SK-N-SH (cell line): ENCODE measurements at regions not wholly inside any gene's neighbourhood (a gene's known extent, or its start where the extent isn't known, plus 50 kb on each side); places are given as distances from the start of the nearest gene placed in this dataset.
"Not testable (repeated sequence)": the region's sequence is repeated elsewhere in the genome, so short reads cannot be mapped to it uniquely, and the experiment has no call there.

Experiments
- CTCF ChIA-PET: fragments of 300-600, 350-600 bp; formaldehyde crosslinking; extraction: SDS; loops from one replicate; lab custom pipeline; 2021; lab: Yijun Ruan, JAX
- POLR2A ChIA-PET: fragments of 350-600 bp; sonication (Branson Sonifier 250); formaldehyde crosslinking; extraction: SDS; loops from one replicate; lab custom pipeline; 2020; ENCODE audit warnings: antibody characterized with exemption, inconsistent platforms; lab: Yijun Ruan, JAX
- DNase-seq: peaks from one replicate; pipeline ENCODE4 v3.0.0; 2012
- H2AFZ ChIP-seq: fragments of 200-600 bp; sonication (generic); 2 replicates; pipeline ENCODE4 v1.8.1; 2016; ENCODE audit warnings: antibody characterized with exemption, mild to moderate bottlenecking, low read depth
- H3F3A ChIP-seq: fragments of 200-600 bp; sonication (generic); replicated peaks from 2 replicates; pipeline ENCODE3; 2016; ENCODE audit warnings: antibody characterized with exemption, mild to moderate bottlenecking; ENCODE audit not compliant: insufficient read depth
- H3K27ac ChIP-seq, 2 experiments: fragments of 200-500 bp in 1 of 2; fragments of 200-600 bp in 1 of 2; sonication (Bioruptor generic) in 1 of 2; sonication (generic), shearing (Covaris generic) in 1 of 2; 2 replicates each; pipeline versions ENCODE4 v1.5.1 to v1.6.1; 2014 to 2016; ENCODE audit warnings: low read depth in 2 of 2, inconsistent platforms in 1 of 2, low read length in 1 of 2, mild to moderate bottlenecking in 1 of 2, mixed read lengths in 1 of 2
- H3K27me3 ChIP-seq: fragments of 200-600 bp; sonication (generic), shearing (Covaris generic); 2 replicates; pipeline ENCODE4 v1.6.1; 2016; ENCODE audit warnings: mixed run types; ENCODE audit not compliant: insufficient read depth
- H3K36me3 ChIP-seq, 2 experiments: fragments of 200-500 bp in 1 of 2; fragments of 200-600 bp in 1 of 2; sonication (Bioruptor generic) in 1 of 2; sonication (generic) in 1 of 2; replicated peaks in 1 of 2; 2 replicates each; pipeline versions ENCODE3 to v1.5.1; 2014 to 2016; ENCODE audit warnings: low read length in 1 of 2, mild to moderate bottlenecking in 1 of 2; ENCODE audit not compliant: insufficient read depth in 2 of 2, control insufficient read depth in 1 of 2
- H3K4me1 ChIP-seq, 2 experiments: fragments of 200-500 bp in 1 of 2; fragments of 200-600 bp in 1 of 2; sonication (Bioruptor generic) in 1 of 2; sonication (generic), shearing (Covaris generic) in 1 of 2; 2 replicates each; pipeline versions ENCODE4 v1.5.1 to v1.6.1; 2014 to 2016; ENCODE audit warnings: low read depth in 1 of 2, low read length in 1 of 2, mixed run types in 1 of 2; ENCODE audit not compliant: insufficient read depth in 2 of 2, control insufficient read depth in 1 of 2
- H3K4me2 ChIP-seq: fragments of 200-600 bp; sonication (generic), shearing (Covaris generic); 2 replicates; pipeline ENCODE4 v1.6.1; 2017; ENCODE audit warnings: mixed run types
- H3K4me3 ChIP-seq, 2 experiments: fragments of 200-500 bp in 1 of 2; fragments of 200-600 bp in 1 of 2; sonication (Bioruptor generic) in 1 of 2; sonication (generic), shearing (Covaris generic) in 1 of 2; 2 replicates each; pipeline versions ENCODE4 v1.5.1 to v1.8.1; 2014 to 2016; ENCODE audit warnings: low read depth in 2 of 2, inconsistent platforms in 1 of 2, low read length in 1 of 2, mild to moderate bottlenecking in 1 of 2, mixed read lengths in 1 of 2, moderate library complexity in 1 of 2
- H3K79me2 ChIP-seq: fragments of 200-600 bp; sonication (generic); 2 replicates; pipeline ENCODE4 v1.8.1; 2017; ENCODE audit warnings: mild to moderate bottlenecking; ENCODE audit not compliant: insufficient read depth
- H3K9ac ChIP-seq: fragments of 200-600 bp; sonication (generic); 2 replicates; pipeline ENCODE4 v1.6.1; 2017; ENCODE audit warnings: mixed run types
- H3K9me2 ChIP-seq: fragments of 200-600 bp; sonication (generic); 2 replicates; pipeline ENCODE4 v1.6.1; 2017; ENCODE audit warnings: mixed run types
- H3K9me3 ChIP-seq: fragments of 200-600 bp; sonication (generic); 2 replicates; pipeline ENCODE4 v1.6.1; 2017; ENCODE audit warnings: mixed run types, mild to moderate bottlenecking, moderate library complexity
- H4K20me1 ChIP-seq: fragments of 200-600 bp; sonication (generic); 2 replicates; pipeline ENCODE4 v1.6.1; 2017; ENCODE audit warnings: mild to moderate bottlenecking, mixed run types; ENCODE audit not compliant: insufficient read depth
- REST ChIP-seq: IDR thresholded peaks from 2 replicates; pipeline ENCODE4 v1.6.1; 2012; ENCODE audit warnings: mild to moderate bottlenecking, low read depth, low read length, moderate library complexity
- WGBS: methylation state at CpG from one replicate; pipeline ENCODE4 v1.1.6; 2017; ENCODE audit warnings: low lambda C conversion rate; 5-methylcytosine and 5-hydroxymethylcytosine counted together

GRCh38 chr16:16610389-16610967 lies 231.5 kb downstream of the NPIPA7 start:
- CTCF ChIA-PET, H3K4me1 ChIP-seq, H4K20me1 ChIP-seq, H3K27ac ChIP-seq, H3K9me2 ChIP-seq, H2AFZ ChIP-seq, H3K79me2 ChIP-seq, POLR2A ChIA-PET, H3K9me3 ChIP-seq, H3K4me3 ChIP-seq, H3F3A ChIP-seq, H3K27me3 ChIP-seq, DNase-seq, H3K4me2 ChIP-seq, H3K9ac ChIP-seq, H3K36me3 ChIP-seq: not testable (repeated sequence)
- 27% methylated on average over 3 of the region's 10 CpGs for WGBS

DNA sequence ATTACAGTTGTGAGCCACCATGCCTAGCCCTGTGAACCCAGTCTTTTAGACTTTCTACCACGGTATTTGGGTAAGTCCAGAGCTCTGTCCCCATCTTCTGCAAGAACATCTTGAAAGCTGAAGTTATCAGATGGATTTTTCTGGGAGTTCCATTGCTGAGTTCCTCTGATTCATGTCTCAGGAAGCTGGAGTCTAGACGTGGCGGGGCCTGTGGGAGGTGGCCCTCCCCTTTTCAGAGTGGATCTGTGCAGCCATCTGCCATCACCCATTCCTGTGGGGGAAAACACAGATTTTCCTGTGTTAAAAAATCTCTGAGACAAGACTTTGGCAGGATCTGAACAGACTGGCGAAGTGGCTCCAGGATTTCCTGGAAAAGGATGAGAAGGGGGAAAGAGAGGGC lies 234.3 kb downstream of the NPIPA7 start:
- 18% methylated on average over 2 of the region's 4 CpGs for WGBS
- CTCF ChIA-PET: not testable (repeated sequence)

GRCh38 chr16:16614484-16614883 lies 235.5 kb downstream of the NPIPA7 start:
- H3F3A ChIP-seq, H3K9me3 ChIP-seq, H3K9ac ChIP-seq, H3K4me1 ChIP-seq, H3K27me3 ChIP-seq, CTCF ChIA-PET, POLR2A ChIA-PET, H3K4me2 ChIP-seq, H3K79me2 ChIP-seq, H4K20me1 ChIP-seq, H2AFZ ChIP-seq, H3K36me3 ChIP-seq, H3K4me3 ChIP-seq, H3K9me2 ChIP-seq, H3K27ac ChIP-seq, DNase-seq: not testable (repeated sequence)
- TF ChIP-seq REST: peak; percentile 82; the same call in 1 of the 2 replicates
- WGBS: 43% methylated on average over 4 of the region's 6 CpGs

More for the DNA sequence above, 234.3 kb downstream of the NPIPA7 start:
- H3K4me3 ChIP-seq, H3K4me1 ChIP-seq, H3F3A ChIP-seq, H4K20me1 ChIP-seq, DNase-seq, H3K36me3 ChIP-seq, H3K9me2 ChIP-seq, H3K9me3 ChIP-seq, H3K9ac ChIP-seq, H3K27me3 ChIP-seq, H3K79me2 ChIP-seq, H2AFZ ChIP-seq, H3K27ac ChIP-seq, H3K4me2 ChIP-seq, POLR2A ChIA-PET: not testable (repeated sequence)

GRCh38 chr16:16618963-16619465 lies 240.1 kb downstream of the NPIPA7 start:
- H3K9ac ChIP-seq, H4K20me1 ChIP-seq, CTCF ChIA-PET, H3K4me3 ChIP-seq, H3K9me3 ChIP-seq, POLR2A ChIA-PET, H3K27ac ChIP-seq, H3K36me3 ChIP-seq, H2AFZ ChIP-seq, H3K27me3 ChIP-seq, DNase-seq, H3K4me1 ChIP-seq, H3K4me2 ChIP-seq, H3K79me2 ChIP-seq, H3K9me2 ChIP-seq, H3F3A ChIP-seq: not testable (repeated sequence)
- 80% methylated on average over 1 of the region's 33 CpGs for WGBS

GRCh38 chr16:16624367-16624766 lies 245.4 kb downstream of the NPIPA7 start:
- DNase-seq, H3K9me3 ChIP-seq, POLR2A ChIA-PET, H3K9me2 ChIP-seq, H2AFZ ChIP-seq, H3K36me3 ChIP-seq, H3K27me3 ChIP-seq, H3F3A ChIP-seq, H3K79me2 ChIP-seq, H4K20me1 ChIP-seq, H3K4me3 ChIP-seq, H3K4me2 ChIP-seq, H3K27ac ChIP-seq, CTCF ChIA-PET, H3K4me1 ChIP-seq, H3K9ac ChIP-seq: not testable (repeated sequence)
- 43% methylated on average over 2 of the region's 3 CpGs for WGBS
